OCI-LY3 (cell line): ENCODE measurements at regions not wholly inside any gene's neighbourhood (a gene's known extent, or its start where the extent isn't known, plus 50 kb on each side); places are given as distances from the start of the nearest gene placed in this dataset.

Experiments
- CTCF ChIP-seq: fragments of 200-600, 300-600 bp; sonication (generic); IDR thresholded peaks from 2 replicates; pipeline ENCODE4 v1.5.1; 2014; ENCODE audit warnings: antibody characterized with exemption, low read length, low read depth
- EZH2phosphoT487 ChIP-seq: fragments of 200-600 bp; shearing (Covaris generic); IDR thresholded peaks from 2 replicates; pipeline ENCODE4 v1.6.1; 2018; ENCODE audit warnings: antibody characterized with exemption, mixed run types, low read depth

- TF ChIP-seq CTCF (no peak), EZH2phosphoT487 (no peak)
Observed at GRCh38 chr9:10744669-10745068, 131.9 kb upstream of the PTPRD start.
